C1 segment of cervical spinal cord (tissue), 14 donors: ENCODE measurements at regions not wholly inside any gene's neighbourhood (a gene's known extent, or its start where the extent isn't known, plus 50 kb on each side); places are given as distances from the start of the nearest gene placed in this dataset.
"Not testable (repeated sequence)": the region's sequence is repeated elsewhere in the genome, so short reads cannot be mapped to it uniquely, and the experiment has no call there.

Experiments
- DNase-seq, 14 donors: peaks; one replicate each; lab custom pipeline; 2025; lab: John Stamatoyannopoulos, UW

DNA sequence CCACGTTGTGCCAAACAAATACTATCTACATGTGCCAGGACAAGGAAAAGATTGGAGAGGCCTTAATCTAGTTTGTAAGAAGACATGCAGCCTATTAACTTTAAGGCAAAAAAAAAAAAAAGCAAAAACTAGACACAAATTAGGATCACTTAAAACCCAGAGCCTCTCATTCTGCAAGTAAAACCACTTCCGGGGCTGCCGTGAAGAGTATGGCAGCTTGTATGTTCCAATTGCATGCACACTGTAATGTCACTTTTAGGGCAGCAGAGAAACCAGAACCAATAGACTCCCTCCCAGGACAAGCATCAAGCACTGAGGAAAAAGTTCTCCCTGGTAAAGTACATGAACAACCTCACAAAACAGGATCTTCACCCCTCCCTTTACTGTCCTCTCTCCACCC lies 70.6 kb downstream of the RSL24D1 start:
- no peak for DNase-seq

DNA sequence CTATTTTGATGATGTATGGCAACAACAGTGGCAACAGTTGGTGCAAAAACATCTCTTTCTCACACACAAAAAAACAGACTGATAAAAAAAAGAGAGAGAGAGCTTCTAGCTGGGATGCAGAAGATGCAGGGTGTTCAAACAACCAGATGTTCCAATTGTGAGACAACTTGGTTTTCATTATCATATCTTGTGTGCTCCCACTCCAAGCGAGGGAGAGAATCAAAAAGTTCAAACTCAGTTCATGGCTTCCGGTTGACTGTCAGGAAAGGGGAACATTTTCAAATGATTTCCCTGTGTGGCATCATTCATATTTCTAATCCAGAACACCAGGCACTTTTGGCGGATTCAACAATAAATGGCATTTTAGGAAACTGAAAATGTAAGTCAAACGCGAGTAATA lies 72.1 kb downstream of the RSL24D1 start:
- no peak for DNase-seq

DNA sequence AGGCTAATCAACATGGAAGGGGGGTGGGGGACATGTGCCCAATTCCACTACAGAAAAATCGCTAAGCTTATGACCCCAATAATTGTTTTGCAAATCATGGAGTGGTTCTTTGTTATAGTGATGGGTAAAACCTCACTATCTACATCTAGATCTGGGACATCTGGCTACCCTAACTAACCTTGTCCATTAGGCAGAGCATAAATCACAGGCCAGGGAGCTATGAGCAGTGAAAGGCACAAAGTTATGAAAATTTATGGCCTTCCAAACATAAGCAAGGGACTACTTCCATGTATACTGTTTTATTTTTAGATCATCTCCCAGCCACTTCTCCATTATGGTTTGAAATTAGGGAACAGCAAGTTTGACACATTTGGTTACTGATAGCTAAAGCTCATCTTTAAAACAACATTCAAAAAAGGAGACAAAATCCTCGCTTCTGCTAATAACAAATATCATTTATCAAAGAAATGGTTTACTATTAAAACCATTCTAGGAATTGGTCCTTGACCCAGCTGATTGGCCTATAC lies 78.3 kb downstream of the RSL24D1 start:
- no peak for DNase-seq

DNA sequence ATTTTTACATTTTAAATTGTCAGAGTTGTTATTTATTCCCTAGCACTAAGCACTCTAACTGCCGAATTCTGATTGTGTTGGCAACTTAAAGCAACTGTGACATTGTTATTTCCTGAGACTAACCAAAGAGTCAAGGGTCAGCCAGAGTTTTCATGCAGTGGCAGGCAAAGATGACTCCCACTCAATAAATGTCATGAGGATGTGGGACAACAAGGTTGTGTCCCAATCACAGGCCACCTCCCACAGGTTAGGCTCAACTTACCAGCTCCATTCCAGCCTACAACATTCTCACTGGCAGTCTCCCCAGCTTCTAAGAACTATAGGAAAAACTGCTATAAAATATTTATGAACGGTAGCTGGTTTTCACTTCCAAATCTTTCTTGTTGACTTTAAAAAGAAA lies 80.1 kb downstream of the RSL24D1 start:
- no peak for DNase-seq

DNA sequence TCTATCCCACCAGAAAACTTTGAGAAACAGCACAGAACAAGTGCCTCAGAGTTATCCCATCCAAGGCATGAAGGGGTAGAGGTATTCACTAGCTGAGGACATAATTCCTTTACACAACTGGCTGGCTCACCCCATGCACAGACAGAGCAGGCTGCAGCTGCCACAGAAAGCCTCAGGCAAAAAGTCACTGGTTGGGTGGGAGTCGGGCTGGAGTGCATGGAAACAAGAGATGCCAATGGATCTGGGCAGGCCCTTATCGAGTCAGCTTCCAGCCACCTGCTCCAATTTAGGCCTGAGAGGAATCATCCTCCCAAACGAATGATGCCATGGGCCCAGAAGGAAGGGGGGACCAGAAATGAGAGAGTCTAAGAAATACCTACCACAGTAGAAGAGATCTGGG lies 83.0 kb downstream of the RSL24D1 start:
- DNase-seq = no peak

DNA sequence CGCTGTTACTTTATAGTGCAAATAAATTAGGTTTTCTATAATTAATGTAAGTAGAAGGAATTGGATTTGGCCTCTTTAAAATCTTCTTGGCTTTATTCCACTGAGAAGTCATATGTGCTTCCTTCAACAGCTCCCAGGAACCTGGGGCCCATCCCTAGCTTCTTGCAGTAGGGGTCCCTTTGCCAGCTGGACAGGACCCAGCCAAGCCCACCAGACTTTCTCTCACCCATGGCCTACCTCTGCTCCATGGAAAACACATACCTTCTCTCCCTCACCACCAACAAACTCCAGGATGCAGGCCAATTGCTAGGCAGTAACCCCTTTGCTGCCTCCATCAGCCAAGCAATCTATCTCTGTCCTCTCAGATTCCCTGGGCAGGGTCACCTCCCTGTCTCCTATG lies 84.0 kb downstream of the RSL24D1 start:
- no peak for DNase-seq

DNA sequence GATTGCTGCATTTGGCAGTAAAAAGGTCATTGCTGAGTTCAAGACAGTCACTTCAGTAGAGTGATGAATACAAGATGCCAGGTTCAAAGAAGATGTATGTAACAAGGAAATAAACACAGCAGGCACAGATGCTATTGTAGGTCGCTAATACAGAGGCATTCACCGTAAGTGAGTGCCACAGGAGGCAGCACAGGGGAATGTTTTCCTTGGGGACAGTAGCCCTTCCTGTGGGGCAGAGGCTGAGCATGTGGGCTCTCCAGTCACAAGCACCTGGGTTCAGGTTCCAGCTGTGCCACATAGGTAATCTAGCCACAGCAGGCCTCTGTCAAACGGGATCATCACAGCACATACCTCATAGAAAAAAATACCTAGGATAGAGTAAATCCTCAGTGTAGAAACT lies 86.3 kb downstream of the RSL24D1 start:
- peak in 1 of 14 donors; percentile 43 for DNase-seq

DNA sequence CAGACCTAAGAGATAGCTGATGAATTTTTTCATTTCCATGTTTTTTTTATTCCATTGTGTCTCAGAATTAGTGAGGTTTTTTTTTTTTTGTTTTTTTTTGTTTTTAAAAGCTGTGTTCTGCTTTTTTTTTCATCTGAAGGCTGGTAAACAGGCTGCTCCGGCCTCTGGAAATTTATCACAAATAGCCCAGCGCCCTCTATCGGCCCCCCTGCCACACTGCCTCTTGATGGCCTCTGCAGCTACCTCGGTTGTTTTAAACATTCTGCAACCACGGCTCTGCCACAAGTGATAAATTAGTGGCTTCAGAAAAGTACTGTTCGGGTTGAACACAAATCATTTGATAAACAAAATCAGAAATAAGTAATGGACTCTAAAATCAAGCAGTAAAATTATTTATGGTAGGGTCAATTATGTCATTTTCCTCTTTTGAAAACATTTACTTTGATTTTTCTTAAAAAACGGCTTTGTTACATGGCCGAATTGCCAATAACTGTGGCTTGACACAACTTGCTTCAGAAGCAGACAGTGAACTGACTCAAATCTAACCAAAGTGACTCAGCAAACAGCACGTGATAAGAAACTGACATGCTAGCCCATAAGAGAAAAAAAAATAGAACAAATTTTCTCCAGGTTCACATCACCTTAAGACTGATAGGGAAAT lies 87.8 kb downstream of the RSL24D1 start:
- DNase-seq = peak in 12 of 14 donors; percentile 6 to 83 (median 23)

DNA sequence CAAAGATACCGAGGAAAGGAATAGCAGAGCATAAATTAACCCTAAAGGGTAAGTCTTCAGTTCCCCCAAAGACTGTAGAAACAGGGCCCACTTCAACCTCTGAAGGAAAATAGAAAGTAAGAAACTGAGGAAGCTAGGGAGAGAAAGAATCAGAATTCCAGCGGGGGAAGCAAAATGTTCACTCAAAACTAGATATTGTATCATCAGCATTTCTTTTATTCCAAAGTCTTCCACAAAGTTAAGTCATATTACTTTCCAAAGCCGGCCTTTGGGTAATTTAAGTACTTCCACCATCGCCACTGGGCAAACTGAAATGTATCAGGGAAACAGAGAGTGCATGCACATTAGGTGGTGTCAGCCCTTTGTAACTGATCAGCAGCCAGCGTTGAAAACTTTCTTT lies 88.3 kb downstream of the RSL24D1 start:
- DNase-seq = peak in 1 of 14 donors; percentile 14

DNA sequence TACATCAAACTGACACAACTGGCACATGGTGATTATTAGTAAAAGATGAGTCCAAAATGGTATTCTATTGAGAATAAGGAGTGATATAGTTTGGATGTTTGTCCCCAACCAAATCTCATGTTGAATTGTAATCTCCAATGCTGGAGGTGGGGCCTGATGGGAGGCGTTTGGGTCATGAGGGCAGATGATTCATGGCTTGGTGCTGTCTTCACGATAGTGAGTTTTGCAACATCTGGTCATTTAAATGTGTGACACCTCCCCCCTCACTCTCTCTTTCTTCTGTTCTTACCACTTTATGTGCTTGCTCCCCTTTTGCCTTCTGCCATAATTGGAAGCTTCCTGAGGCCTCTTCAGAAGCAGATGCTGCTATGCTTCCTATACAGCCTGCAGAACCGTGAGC lies 90.6 kb downstream of the RSL24D1 start:
- DNase-seq = no peak

DNA sequence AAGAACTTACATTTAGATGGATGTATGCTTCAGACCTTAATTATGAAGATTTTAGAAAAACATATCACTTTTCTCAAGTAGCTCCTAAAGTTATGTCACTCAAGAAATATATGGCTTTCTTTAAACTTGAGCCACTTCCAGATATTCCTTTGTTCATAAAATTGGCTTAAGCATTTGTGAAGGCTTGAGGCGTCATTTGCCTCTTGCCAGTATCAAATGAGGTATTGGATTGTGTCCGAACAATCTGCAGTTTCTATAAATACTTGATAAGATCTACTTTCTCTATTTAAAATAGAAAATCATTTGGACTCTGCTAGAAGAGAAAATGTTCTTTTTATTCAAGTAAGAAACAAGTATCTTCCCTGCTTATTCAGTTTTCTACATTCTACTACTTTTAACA lies 102.6 kb downstream of the RSL24D1 start:
- DNase-seq = no peak

DNA sequence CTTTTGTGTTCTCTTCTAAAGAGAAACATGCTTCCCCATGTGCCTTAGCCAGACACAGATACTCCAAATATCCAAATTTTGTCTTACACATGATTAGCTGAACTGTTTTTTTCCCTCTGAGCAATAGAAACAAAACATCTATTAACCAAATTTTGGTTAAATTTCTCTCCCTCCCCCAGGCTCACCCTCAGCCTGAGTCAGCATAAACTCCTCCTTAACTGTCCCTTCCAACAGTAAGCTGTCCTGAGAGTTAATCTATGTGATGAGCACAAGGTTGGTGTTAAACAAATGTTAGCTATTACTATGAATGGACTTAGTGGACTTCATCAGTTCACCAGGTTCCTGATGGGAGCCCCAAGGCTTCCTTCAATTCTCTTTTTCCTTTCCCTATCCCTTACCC lies 108.5 kb downstream of the RSL24D1 start:
- DNase-seq = no peak

DNA sequence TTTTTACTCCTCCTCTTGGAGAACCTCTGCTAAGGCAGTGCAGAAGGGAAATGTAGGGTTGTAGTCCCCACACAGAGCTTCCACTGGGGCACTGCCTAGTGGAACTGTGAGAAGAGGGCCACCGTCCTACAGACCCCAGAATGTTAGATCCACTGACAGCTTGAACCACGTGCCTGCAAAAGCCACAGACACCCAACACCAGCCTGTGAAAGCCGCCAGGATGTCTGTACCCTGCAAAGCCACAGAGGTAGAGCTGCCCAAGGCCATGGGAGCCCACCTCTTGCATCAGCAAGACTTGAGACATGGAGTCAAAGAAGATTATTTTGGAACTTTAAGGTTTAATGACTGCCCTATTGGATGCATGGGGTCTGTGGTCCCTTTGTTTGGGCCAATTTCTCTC lies 112.1 kb downstream of the RSL24D1 start:
- no peak for DNase-seq

DNA sequence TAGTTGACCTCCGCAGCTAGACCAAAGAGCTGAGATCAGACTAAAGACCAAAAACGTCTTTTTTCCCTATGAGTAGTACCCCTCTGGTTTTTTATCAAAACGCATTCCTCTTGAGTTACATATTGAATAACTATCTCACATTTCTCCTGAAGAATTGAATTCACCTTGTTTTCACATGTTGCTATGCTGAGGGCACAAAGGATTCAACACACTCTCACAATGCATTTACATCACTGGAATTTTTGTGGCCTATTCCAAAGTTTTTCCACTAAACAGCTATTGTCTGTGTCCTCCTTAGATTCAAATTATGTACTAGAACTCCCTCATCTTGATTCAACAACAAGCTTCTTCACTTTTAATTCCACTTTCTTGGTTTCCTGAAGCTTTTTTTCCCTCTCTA lies 112.5 kb downstream of the RSL24D1 start:
- no peak for DNase-seq

DNA sequence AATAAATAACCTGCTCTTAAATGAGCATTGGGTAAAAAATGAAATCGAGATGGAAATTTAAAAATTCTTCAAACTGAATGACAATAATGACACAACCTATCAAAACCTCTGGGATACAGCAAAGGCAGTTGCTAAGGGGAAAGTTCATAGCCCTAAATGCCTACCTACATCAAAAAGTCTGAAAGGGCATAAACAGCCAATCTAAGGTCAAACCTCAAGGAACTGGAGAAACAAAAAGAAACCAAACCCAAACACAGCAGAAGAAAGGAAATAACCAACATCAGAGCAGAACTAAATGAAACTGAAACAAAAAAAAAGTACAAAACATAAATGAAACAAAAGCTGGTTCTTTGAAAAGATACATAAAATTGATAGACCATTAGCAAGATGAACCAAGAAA lies 119.7 kb downstream of the RSL24D1 start:
- DNase-seq = not testable (repeated sequence)

DNA sequence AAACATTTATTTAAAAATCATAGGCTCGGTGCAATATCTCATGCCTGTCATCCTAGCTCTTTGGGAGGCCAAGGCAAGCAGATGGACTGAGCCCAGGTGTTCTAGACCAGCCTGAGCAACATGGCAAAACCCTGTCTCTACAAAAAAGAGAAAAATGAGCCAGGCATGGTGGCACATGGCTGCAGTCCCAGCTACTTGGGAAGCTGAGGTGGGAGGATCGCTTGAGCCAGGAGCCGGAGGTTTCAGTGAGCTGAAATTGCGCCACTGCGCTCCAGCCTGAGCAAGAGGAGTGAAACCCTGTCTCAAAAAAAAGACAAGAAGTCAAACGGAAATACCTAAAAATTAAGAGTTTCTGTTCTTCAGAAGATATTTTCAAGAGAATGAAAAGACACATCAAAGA lies 122.3 kb downstream of the RSL24D1 start:
- peak in 1 of 14 donors; percentile 90 for DNase-seq

DNA sequence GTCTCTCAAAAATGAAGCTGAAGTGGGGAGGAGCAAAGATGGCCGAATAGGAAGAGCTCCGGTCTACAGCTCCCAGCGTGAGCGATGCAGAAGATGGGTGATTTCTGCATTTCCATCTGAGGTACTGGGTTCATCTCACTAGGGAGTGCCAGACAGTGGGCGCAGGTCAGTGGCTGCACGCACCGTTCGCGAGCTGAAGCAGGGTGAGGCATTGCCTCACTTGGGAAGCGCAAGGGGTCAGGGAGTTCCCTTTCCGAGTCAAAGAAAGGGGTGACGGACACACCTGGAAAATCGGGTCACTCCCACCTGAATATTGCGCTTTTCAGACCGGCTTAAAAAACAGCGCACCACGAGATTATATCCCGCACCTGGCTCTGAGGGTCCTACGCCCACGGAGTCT lies 132.8 kb downstream of the RSL24D1 start:
- DNase-seq = not testable (repeated sequence)

DNA sequence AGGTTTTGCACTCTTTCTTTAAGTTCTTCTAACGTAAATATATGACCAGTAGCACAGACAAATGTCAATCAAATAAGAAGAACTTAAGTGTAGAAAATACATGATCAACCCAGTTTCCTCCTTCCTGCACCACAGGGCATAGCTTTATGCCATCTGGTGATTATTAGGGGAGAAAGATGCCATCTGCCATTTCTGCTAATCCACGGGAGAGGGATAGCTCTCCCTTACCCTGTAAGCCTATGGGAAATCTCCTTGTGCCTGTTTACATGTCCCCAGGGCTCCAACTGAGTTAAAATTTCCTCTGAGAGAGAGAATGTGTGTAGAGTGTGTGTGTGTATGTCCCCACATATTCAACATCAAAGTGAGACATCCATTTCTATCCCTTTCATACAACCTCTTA lies 135.9 kb downstream of the RSL24D1 start:
- peak in 3 of 14 donors; percentile 4 to 98 (median 10) for DNase-seq

DNA sequence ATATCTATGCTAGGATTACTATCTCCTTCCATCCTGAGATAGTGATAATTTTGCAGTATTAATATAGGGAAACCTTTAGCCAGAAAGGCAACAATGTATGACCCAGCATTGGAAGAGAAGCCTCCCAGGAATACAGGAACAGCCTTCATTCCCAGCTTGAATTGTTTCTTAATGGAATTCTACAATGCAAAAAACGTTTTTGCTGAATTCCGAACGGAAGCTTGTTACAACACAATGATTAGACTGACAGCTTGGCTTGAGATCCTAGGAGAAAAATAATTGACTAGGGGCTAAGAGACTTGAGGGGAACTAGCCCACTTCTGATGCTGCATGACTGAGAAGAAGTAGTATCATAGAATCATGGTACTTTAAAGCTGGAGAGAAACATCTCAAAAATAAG lies 140.2 kb downstream of the RSL24D1 start:
- DNase-seq = peak in 1 of 14 donors; percentile 43

DNA sequence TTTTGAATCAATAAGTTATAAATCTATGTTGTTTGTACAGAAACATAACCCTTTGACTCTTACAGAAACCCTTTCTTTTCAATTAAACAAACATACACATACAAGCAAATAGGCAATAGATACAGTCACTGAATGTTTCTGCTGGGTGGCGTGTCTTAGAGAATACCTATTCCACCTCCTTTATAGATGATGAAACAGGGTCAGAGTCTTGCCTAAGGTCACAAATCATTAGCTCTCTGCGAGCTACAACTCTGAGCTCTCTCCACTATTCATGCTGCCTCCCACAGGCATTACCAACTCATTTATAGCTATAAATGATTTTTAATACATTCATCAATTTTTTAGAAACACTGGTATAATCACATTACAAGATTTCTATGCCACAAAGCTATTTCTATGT lies 152.6 kb downstream of the RSL24D1 start:
- DNase-seq = no peak

DNA sequence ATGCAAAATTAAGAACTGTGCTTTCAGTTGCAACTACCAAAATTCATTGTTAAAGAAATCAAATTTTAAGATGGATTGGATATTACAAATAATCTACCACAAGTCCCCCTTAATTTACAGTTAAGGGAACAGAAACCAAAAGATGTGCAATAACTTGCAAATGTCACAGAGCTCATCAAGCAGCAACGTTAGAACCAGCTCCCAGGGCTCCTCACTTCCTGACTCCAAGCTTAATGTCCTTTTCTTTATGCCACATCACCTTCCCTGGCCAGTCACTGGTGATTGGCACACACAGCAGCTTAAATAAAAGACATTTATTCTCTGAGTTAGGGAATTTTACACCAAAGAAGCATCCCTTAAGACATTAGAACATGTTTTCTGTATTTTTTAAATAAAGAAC lies 159.7 kb downstream of the RSL24D1 start:
- DNase-seq = no peak

DNA sequence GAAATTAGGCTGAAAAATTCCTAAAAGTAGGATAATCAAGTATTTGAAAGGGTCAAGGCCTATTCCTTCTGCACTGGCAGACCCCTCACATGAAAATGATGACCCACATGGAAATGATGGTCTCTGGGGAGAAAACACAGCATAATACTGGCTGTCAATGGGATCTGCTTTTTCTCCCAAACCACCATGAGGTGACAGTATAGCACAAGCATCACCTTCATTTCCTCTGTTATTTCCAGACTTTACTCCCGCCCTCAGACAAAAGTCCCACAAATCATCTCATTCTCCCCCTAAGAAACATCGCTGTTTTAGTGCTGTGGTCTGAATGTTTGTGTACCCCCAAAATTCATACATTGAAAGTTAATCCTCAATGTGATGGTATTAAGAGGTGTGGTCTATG lies 161.0 kb downstream of the RSL24D1 start:
- DNase-seq = no peak

DNA sequence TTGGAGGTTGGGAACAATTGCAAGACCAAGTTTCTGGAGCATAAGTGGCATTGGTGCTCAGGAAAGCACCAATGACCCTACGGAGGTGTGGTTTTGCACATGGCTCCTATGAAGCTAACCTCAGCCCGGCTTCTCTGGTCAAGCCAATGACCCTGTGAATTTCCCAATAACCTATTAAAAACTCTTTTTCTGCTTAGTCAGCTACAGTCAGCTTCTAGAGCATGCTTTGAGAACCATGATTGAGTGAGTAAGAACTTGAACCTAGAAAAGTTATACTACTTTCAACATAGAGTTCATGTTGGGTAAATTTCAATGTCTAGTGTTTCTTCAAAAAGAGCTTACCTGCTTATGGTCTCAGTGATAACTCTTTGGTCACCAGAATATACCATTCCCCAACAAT lies 163.2 kb downstream of the RSL24D1 start:
- no peak for DNase-seq

DNA sequence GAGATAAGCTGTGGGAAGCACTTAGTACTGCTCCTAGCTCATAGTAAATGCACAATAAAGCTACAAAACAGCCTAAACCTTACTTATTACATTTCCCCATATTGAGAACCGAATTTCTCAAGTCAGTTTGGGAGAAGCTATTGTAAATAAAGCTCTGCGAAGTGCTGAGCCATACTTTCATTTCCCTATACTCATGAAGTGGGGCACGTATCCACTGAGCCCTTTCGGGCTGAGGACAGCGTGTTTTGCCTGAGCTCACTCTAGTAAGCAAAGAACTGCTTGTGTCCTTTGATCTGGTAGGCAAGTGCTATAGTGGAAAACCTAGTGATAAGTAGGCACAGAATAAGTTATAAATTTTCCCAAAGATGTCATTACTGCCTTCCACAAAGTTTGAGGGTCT lies 165.0 kb downstream of the RSL24D1 start:
- DNase-seq = peak in 4 of 14 donors; percentile 0 to 9 (median 5)
